A549 (cell line): ENCODE measurements at regions not wholly inside any gene's neighbourhood (a gene's known extent, or its start where the extent isn't known, plus 50 kb on each side); places are given as distances from the start of the nearest gene placed in this dataset.

ENCODE experiments used
- ATAC-seq, 2 experiments: fragments of 200-7000 bp in 1 of 2; fragments of >200 bp in 1 of 2; cut with Nextera tagmentation in 1 of 2; cut with Tn5 transposase in 1 of 2; 3 replicates each; pipeline versions ENCODE4 v1.8.0 to v1.9.1; 2018 to 2020; ENCODE audit warnings: mild to moderate bottlenecking in 1 of 2, moderate library complexity in 1 of 2
- CTCF ChIA-PET: fragments of 300-600 bp; sonication (Branson Sonifier 250); formaldehyde crosslinking; extraction: SDS; loops from one replicate; lab custom pipeline; 2021; ENCODE audit warnings: antibody characterized with exemption, inconsistent platforms; lab: Yijun Ruan, JAX
- POLR2A ChIA-PET: fragments of 350-600 bp; formaldehyde crosslinking; extraction: SDS; loops from one replicate; lab custom pipeline; 2021; ENCODE audit warnings: antibody characterized with exemption, inconsistent platforms; lab: Yijun Ruan, JAX
- DNase-seq, 2 experiments: peaks; one replicate each; pipeline versions ENCODE4 v3.0.0 to v3.0.0-alpha.2; 2011 to 2016; ENCODE audit warnings: low read depth in 1 of 2, low spot score in 1 of 2
- FAIRE-seq: peaks from 2 replicates; lab custom pipeline; 2011; peaks lifted over from hg19 to GRCh38; lab: Jason Lieb, UNC
- H3K27ac ChIP-seq, 2 experiments: fragments of >200 bp; sonication (Bioruptor Twin); formaldehyde crosslinking; 3 replicates each; pipeline ENCODE4 v1.5.1; 2016 to 2017
- H3K4me1 ChIP-seq: fragments of >200 bp; sonication (Bioruptor Twin); formaldehyde crosslinking; 3 replicates; pipeline ENCODE4 v1.6.1; 2016
- H3K4me2 ChIP-seq: fragments of >200 bp; sonication (Bioruptor Twin); formaldehyde crosslinking; 3 replicates; pipeline ENCODE4 v1.6.1; 2016
- H3K4me3 ChIP-seq: fragments of >200 bp; sonication (Bioruptor Twin); formaldehyde crosslinking; 3 replicates; pipeline ENCODE4 v1.5.1; 2016
- H3K9me3 ChIP-seq: fragments of >200 bp; sonication (Bioruptor Twin); formaldehyde crosslinking; 3 replicates; pipeline ENCODE4 v1.6.1; 2016
- CHD4 ChIP-seq: fragments of 200-600 bp; sonication (generic); IDR thresholded peaks from 2 replicates; pipeline ENCODE4 v1.6.1; 2016; ENCODE audit warnings: antibody characterized with exemption, mild to moderate bottlenecking, borderline replicate concordance
- E2F6 ChIP-seq: IDR thresholded peaks from 2 replicates; pipeline ENCODE4 v1.6.1; 2012; ENCODE audit warnings: low read depth, borderline replicate concordance
- FOXS1 ChIP-seq: fragments of 250-450 bp; sonication (Bioruptor Pico); IDR thresholded peaks from 2 replicates; pipeline ENCODE4 v1.5.0; 2020; ENCODE audit warnings: mild to moderate bottlenecking, moderate library complexity
- HEYL ChIP-seq: fragments of 250-450 bp; sonication (Bioruptor Pico); IDR thresholded peaks from 2 replicates; pipeline ENCODE4 v1.8.0; 2021; ENCODE audit warnings: mild to moderate bottlenecking, moderate library complexity
- HMGXB4 ChIP-seq: fragments of 250-450 bp; sonication (Bioruptor Pico); IDR thresholded peaks from 2 replicates; pipeline ENCODE4 v1.5.0; 2021; ENCODE audit warnings: mild to moderate bottlenecking, moderate library complexity, borderline replicate concordance
- JUN ChIP-seq, 2 experiments: fragments of >200 bp; sonication (Bioruptor Twin); formaldehyde crosslinking; IDR thresholded peaks; 2 replicates in 1 of 2; 3 replicates in 1 of 2; pipeline ENCODE4 v1.6.1; 2016 to 2017
- JUNB ChIP-seq: fragments of >200 bp; sonication (Bioruptor Twin); formaldehyde crosslinking; IDR thresholded peaks from 2 replicates; pipeline ENCODE4 v1.6.1; 2016
- NPAS2 ChIP-seq: fragments of 250-450 bp; sonication (Bioruptor Pico); IDR thresholded peaks from 2 replicates; pipeline ENCODE4 v1.8.0; 2022; ENCODE audit warnings: mild to moderate bottlenecking, moderate library complexity, borderline replicate concordance
- POLR2AphosphoS2 ChIP-seq: conservative IDR thresholded peaks from 2 replicates; pipeline ENCODE4 v1.6.1; 2012; ENCODE audit warnings: low read length, improper control_type of control experiment, inconsistent platforms
- REST ChIP-seq: fragments of 200-600 bp; sonication (generic); IDR thresholded peaks from 2 replicates; pipeline ENCODE4 v1.6.1; 2016; ENCODE audit warnings: antibody characterized with exemption, mild to moderate bottlenecking, moderate library complexity
- RFX5 ChIP-seq: fragments of 450-650 bp; IDR thresholded peaks from 2 replicates; pipeline ENCODE4 v1.7.1; 2014; ENCODE audit warnings: antibody characterized with exemption, mild to moderate bottlenecking, moderate library complexity
- SMC3 ChIP-seq: fragments of >200 bp; sonication (Bioruptor Twin); formaldehyde crosslinking; IDR thresholded peaks from 3 replicates; pipeline ENCODE4 v1.6.1; 2018; ENCODE audit warnings: inconsistent platforms
- SREBF2 ChIP-seq: fragments of 450-650 bp; IDR thresholded peaks from 2 replicates; pipeline ENCODE4 v1.6.1; 2014; ENCODE audit warnings: mild to moderate bottlenecking, moderate library complexity
- TFCP2L1 ChIP-seq: fragments of 250-450 bp; sonication (Bioruptor Pico); IDR thresholded peaks from 2 replicates; pipeline ENCODE4 v1.5.0; 2021; ENCODE audit warnings: mild to moderate bottlenecking
- WGBS: methylation state at CpG from one replicate; pipeline ENCODE4 v1.1.6; 2017; ENCODE audit errors: missing lambda C conversion rate; 5-methylcytosine and 5-hydroxymethylcytosine counted together
- TF ChIP-seq, protein P1 (sequence below): fragments of >200 bp; sonication (Bioruptor Twin); formaldehyde crosslinking; IDR thresholded peaks from 2 replicates; pipeline ENCODE4 v1.6.1; 2016
- TF ChIP-seq, protein P2 (sequence below): fragments of >200 bp; sonication (Bioruptor Twin); formaldehyde crosslinking; IDR thresholded peaks from 3 replicates; pipeline ENCODE4 v1.5.1; 2016
- TF ChIP-seq, protein P3 (sequence below): fragments of >200 bp; sonication (Bioruptor Twin); formaldehyde crosslinking; IDR thresholded peaks from 3 replicates; pipeline ENCODE4 v1.6.1; 2016

GRCh38 chr7:155394413-155394812 lies 63.5 kb upstream of the EN2 start:
- no peak for TF ChIP-seq E2F6
- no peak for TF ChIP-seq HEYL (CRISPR knock-in tag)
- TF ChIP-seq, protein P1, sequence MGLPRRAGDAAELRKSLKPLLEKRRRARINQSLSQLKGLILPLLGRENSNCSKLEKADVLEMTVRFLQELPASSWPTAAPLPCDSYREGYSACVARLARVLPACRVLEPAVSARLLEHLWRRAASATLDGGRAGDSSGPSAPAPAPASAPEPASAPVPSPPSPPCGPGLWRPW: no peak
- TF ChIP-seq FOXS1 (CRISPR knock-in tag): no peak
- TF ChIP-seq NPAS2 (CRISPR knock-in tag): no peak
- TF ChIP-seq SMC3: no peak
- TF ChIP-seq, protein P2, sequence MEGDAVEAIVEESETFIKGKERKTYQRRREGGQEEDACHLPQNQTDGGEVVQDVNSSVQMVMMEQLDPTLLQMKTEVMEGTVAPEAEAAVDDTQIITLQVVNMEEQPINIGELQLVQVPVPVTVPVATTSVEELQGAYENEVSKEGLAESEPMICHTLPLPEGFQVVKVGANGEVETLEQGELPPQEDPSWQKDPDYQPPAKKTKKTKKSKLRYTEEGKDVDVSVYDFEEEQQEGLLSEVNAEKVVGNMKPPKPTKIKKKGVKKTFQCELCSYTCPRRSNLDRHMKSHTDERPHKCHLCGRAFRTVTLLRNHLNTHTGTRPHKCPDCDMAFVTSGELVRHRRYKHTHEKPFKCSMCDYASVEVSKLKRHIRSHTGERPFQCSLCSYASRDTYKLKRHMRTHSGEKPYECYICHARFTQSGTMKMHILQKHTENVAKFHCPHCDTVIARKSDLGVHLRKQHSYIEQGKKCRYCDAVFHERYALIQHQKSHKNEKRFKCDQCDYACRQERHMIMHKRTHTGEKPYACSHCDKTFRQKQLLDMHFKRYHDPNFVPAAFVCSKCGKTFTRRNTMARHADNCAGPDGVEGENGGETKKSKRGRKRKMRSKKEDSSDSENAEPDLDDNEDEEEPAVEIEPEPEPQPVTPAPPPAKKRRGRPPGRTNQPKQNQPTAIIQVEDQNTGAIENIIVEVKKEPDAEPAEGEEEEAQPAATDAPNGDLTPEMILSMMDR: no peak
- no peak for TF ChIP-seq RFX5
- TF ChIP-seq, protein P3, sequence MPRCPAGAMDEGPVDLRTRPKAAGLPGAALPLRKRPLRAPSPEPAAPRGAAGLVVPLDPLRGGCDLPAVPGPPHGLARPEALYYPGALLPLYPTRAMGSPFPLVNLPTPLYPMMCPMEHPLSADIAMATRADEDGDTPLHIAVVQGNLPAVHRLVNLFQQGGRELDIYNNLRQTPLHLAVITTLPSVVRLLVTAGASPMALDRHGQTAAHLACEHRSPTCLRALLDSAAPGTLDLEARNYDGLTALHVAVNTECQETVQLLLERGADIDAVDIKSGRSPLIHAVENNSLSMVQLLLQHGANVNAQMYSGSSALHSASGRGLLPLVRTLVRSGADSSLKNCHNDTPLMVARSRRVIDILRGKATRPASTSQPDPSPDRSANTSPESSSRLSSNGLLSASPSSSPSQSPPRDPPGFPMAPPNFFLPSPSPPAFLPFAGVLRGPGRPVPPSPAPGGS: no peak
- DNase-seq (no peak), ATAC-seq (no peak), FAIRE-seq (no peak)
- Histone ChIP-seq H3K4me3 (no peak overlapping the region), H3K4me1 (no peaks in the 10 kb centered on the region), H3K4me2 (no peak overlapping the region), H3K9me3 (no peaks in the 10 kb centered on the region), H3K27ac (no peak overlapping the region)
- CTCF ChIA-PET: interaction anchor here (1.2 to 2.0 kb wide), 5 partner anchors 11 to 374 kb away, joined by 3 to 10 read pairs (median 3); no protein-coding TSS in a partner anchor
- POLR2A ChIA-PET: no interaction called here
- WGBS: 72% methylated on average over 4 of the region's 7 CpGs

- no peaks in the 10 kb centered on the region for H3K4me1 ChIP-seq
- 51% methylated on average over 17 of the region's 17 CpGs for WGBS
- CTCF ChIA-PET: interaction anchor here (0.7 to 2.0 kb wide), 5 partner anchors 7 to 23 kb away, joined by 3 to 10 read pairs (median 4); no protein-coding TSS in a partner anchor
- H3K4me2 ChIP-seq: no peak overlapping the region
- H3K9me3 ChIP-seq: no peaks in the 10 kb centered on the region
- no peak for TF ChIP-seq SREBF2
- TF ChIP-seq NPAS2 (CRISPR knock-in tag): no peak
- TF ChIP-seq HMGXB4 (CRISPR knock-in tag): no peak
- no peak for TF ChIP-seq JUNB
- TF ChIP-seq REST: no peak
- no peak for TF ChIP-seq TFCP2L1 (CRISPR knock-in tag)
- TF ChIP-seq JUN (IDR thresholded peaks at IDR 0.05): no peak
- no peak for TF ChIP-seq CHD4
- TF ChIP-seq POLR2AphosphoS2: no peak
- TF ChIP-seq, protein P3: no peak
- ATAC-seq: no peak
- DNase-seq: no peak
- POLR2A ChIA-PET: no interaction called here
- FAIRE-seq: no peak
- H3K4me3 ChIP-seq: no peak overlapping the region
- no peak overlapping the region for H3K27ac ChIP-seq
Measured at GRCh38 chr7:155395176-155395797, 62.6 kb upstream of the EN2 start.
